DOHH2 (cell line): ENCODE measurements at regions not wholly inside any gene's neighbourhood (a gene's known extent, or its start where the extent isn't known, plus 50 kb on each side); places are given as distances from the start of the nearest gene placed in this dataset.

Source experiments
- H3F3A ChIP-seq: fragments of 200-600 bp; sonication (generic), shearing (Covaris generic); 2 replicates; pipeline ENCODE4 v1.6.0; 2016; ENCODE audit warnings: antibody characterized with exemption, mild to moderate bottlenecking; ENCODE audit not compliant: control insufficient read depth, insufficient read depth
- H3K27ac ChIP-seq: fragments of 200-600 bp; sonication (generic); 2 replicates; pipeline ENCODE4 v1.5.1; 2014; ENCODE audit warnings: low read depth, mild to moderate bottlenecking, low read length, moderate library complexity
- H3K27me3 ChIP-seq: fragments of 200-600 bp; sonication (generic); 2 replicates; pipeline ENCODE4 v1.6.1; 2014; ENCODE audit warnings: mild to moderate bottlenecking, low read length, mixed read lengths; ENCODE audit not compliant: control insufficient read depth
- H3K36me3 ChIP-seq: fragments of 200-600 bp; sonication (generic); 2 replicates; pipeline ENCODE4 v1.6.1; 2014; ENCODE audit warnings: mild to moderate bottlenecking, low read length, moderate library complexity, mixed read lengths; ENCODE audit not compliant: control insufficient read depth
- H3K4me1 ChIP-seq: fragments of 200-600 bp; sonication (generic); 2 replicates; pipeline ENCODE4 v1.6.1; 2014; ENCODE audit warnings: mild to moderate bottlenecking, low read length, mixed read lengths; ENCODE audit not compliant: control insufficient read depth
- H3K4me2 ChIP-seq: fragments of 200-600 bp; sonication (generic); 2 replicates; pipeline ENCODE4 v1.6.0; 2014; ENCODE audit warnings: mild to moderate bottlenecking, low read length, moderate library complexity
- H3K4me3 ChIP-seq: fragments of 200-600 bp; sonication (generic); 2 replicates; pipeline ENCODE4 v1.5.1; 2014; ENCODE audit warnings: mild to moderate bottlenecking, low read length, mixed read lengths
- H3K79me2 ChIP-seq: fragments of 200-600 bp; sonication (generic); 2 replicates; pipeline ENCODE4 v1.6.1; 2014; ENCODE audit warnings: mild to moderate bottlenecking, low read length, mixed read lengths; ENCODE audit not compliant: control insufficient read depth
- H3K9me2 ChIP-seq: fragments of 200-600 bp; sonication (generic); replicated peaks from 2 replicates; pipeline ENCODE4 v1.6.1; 2014; ENCODE audit warnings: mild to moderate bottlenecking, low read length, mixed read lengths; ENCODE audit not compliant: control insufficient read depth
- H3K9me3 ChIP-seq: fragments of 200-600 bp; sonication (generic); 2 replicates; pipeline ENCODE4 v1.6.1; 2014; ENCODE audit warnings: antibody characterized with exemption, low read length, mixed read lengths; ENCODE audit not compliant: control insufficient read depth, insufficient read depth
- H4K20me1 ChIP-seq: fragments of 200-600 bp; sonication (generic); 2 replicates; pipeline ENCODE4 v1.6.0; 2014; ENCODE audit warnings: low read depth, mild to moderate bottlenecking, antibody characterized with exemption, low read length, moderate library complexity; ENCODE audit not compliant: control insufficient read depth, insufficient read depth
- CTCF ChIP-seq: fragments of 200-600 bp; sonication (generic); IDR thresholded peaks from one replicate; pipeline ENCODE4 v1.5.1; 2014; ENCODE audit warnings: antibody characterized with exemption, mild to moderate bottlenecking, low read depth, low read length; ENCODE audit not compliant: poor library complexity, severe bottlenecking
- EZH2phosphoT487 ChIP-seq: fragments of 200-600 bp; sonication (generic); IDR thresholded peaks from 2 replicates; pipeline ENCODE4 v1.6.1; 2017; ENCODE audit warnings: borderline replicate concordance, mild to moderate bottlenecking, antibody characterized with exemption, low read length, moderate library complexity, mixed read lengths

- H3K4me3 ChIP-seq = no peak overlapping the region
- no peaks in the 10 kb centered on the region for H4K20me1 ChIP-seq
- no peak overlapping the region for H3K27ac ChIP-seq
- H3K9me3 ChIP-seq = 0 out of 2 replicates have a peak, but pooled peaks cover 3% of the 10 kb centered on the region
- peaks cover 4% of the 10 kb centered on the region; the same call in 1 of the 2 replicates for H3K27me3 ChIP-seq
- H3K4me1 ChIP-seq = no peaks in the 10 kb centered on the region
- no peaks in the 10 kb centered on the region for H3K9me2 ChIP-seq
- TF ChIP-seq EZH2phosphoT487 (no peak), CTCF (no peak)
- H3K36me3 ChIP-seq = no peaks in the 10 kb centered on the region
- no peaks in the 10 kb centered on the region for H3F3A ChIP-seq
- H3K4me2 ChIP-seq = no peak overlapping the region
- no peaks in the 10 kb centered on the region for H3K79me2 ChIP-seq
Observed at GRCh38 chr20:17793986-17794385, 94.2 kb downstream of the BANF2 start.

GRCh38 chr20:17790296-17790695 lies 90.5 kb downstream of the BANF2 start:
- H3K27ac ChIP-seq = no peak overlapping the region
- TF ChIP-seq CTCF (no peak), EZH2phosphoT487 (no peak)
- no peaks in the 10 kb centered on the region for H3K36me3 ChIP-seq
- H3K79me2 ChIP-seq = no peaks in the 10 kb centered on the region
- H3F3A ChIP-seq = no peaks in the 10 kb centered on the region
- H4K20me1 ChIP-seq = no peaks in the 10 kb centered on the region
- H3K4me1 ChIP-seq = no peaks in the 10 kb centered on the region
- H3K27me3 ChIP-seq = no peaks in the 10 kb centered on the region; the same call in 1 of the 2 replicates
- no peak overlapping the region for H3K4me3 ChIP-seq
- no peaks in the 10 kb centered on the region for H3K9me3 ChIP-seq
- H3K9me2 ChIP-seq = no peaks in the 10 kb centered on the region
- H3K4me2 ChIP-seq = no peak overlapping the region

- H3K4me1 ChIP-seq = peaks cover 15% of the 10 kb centered on the region
- H3K9me3 ChIP-seq = no peaks in the 10 kb centered on the region
- no peaks in the 10 kb centered on the region for H3K9me2 ChIP-seq
- no peaks in the 10 kb centered on the region for H3K79me2 ChIP-seq
- H4K20me1 ChIP-seq = no peaks in the 10 kb centered on the region
- no peak overlapping the region for H3K27ac ChIP-seq
- no peaks in the 10 kb centered on the region for H3K36me3 ChIP-seq
- no peak overlapping the region for H3K4me2 ChIP-seq
- TF ChIP-seq CTCF (no peak), EZH2phosphoT487 (no peak)
- H3F3A ChIP-seq = no peaks in the 10 kb centered on the region
- H3K4me3 ChIP-seq = no peak overlapping the region
- no peaks in the 10 kb centered on the region; the same call in 1 of the 2 replicates for H3K27me3 ChIP-seq
Observed at GRCh38 chr20:17787816-17788215, 88.0 kb downstream of the BANF2 start.

GRCh38 chr20:17786221-17786718 lies 86.5 kb downstream of the BANF2 start:
- no peaks in the 10 kb centered on the region for H3F3A ChIP-seq
- H3K79me2 ChIP-seq = no peaks in the 10 kb centered on the region
- no peak overlapping the region for H3K4me2 ChIP-seq
- no peaks in the 10 kb centered on the region for H3K9me3 ChIP-seq
- TF ChIP-seq EZH2phosphoT487 (no peak), CTCF (no peak)
- no peak overlapping the region for H3K27ac ChIP-seq
- H3K4me3 ChIP-seq = no peak overlapping the region
- no peaks in the 10 kb centered on the region for H4K20me1 ChIP-seq
- H3K4me1 ChIP-seq = peaks cover 24% of the 10 kb centered on the region
- H3K9me2 ChIP-seq = no peaks in the 10 kb centered on the region
- H3K27me3 ChIP-seq = no peaks in the 10 kb centered on the region; the same call in 1 of the 2 replicates
- no peaks in the 10 kb centered on the region for H3K36me3 ChIP-seq
